ENCODE measurements at regions not wholly inside any gene's neighbourhood (a gene's known extent, or its start where the extent isn't known, plus 50 kb on each side); places are given as distances from the start of the nearest gene placed in this dataset.

- TF ChIP-seq KDM5A (IDR thresholded peaks at IDR 0.05; ENCODE audit: low read length) (no peak), SUZ12 (IDR thresholded peaks at IDR 0.05; ENCODE audit: low read length) (no peak), ZNF274 (IDR thresholded peaks at IDR 0.05; ENCODE audit: borderline replicate concordance, extremely low read depth, low read length) (no peak), TAF7 (optimal IDR thresholded peaks at IDR 0.05; ENCODE audit: borderline replicate concordance, low read depth, low read length) (no peak), CHD7 (IDR thresholded peaks at IDR 0.05; ENCODE audit: insufficient replicate concordance, low read length) (no peak), MAX (IDR thresholded peaks at IDR 0.05) (no peak)
Observed at GRCh38 chr15:38761681-38762080, 197.1 kb upstream of the RASGRP1 start (continued).
